ENCODE measurements at regions not wholly inside any gene's neighbourhood (a gene's known extent, or its start where the extent isn't known, plus 50 kb on each side); places are given as distances from the start of the nearest gene placed in this dataset.

DNA sequence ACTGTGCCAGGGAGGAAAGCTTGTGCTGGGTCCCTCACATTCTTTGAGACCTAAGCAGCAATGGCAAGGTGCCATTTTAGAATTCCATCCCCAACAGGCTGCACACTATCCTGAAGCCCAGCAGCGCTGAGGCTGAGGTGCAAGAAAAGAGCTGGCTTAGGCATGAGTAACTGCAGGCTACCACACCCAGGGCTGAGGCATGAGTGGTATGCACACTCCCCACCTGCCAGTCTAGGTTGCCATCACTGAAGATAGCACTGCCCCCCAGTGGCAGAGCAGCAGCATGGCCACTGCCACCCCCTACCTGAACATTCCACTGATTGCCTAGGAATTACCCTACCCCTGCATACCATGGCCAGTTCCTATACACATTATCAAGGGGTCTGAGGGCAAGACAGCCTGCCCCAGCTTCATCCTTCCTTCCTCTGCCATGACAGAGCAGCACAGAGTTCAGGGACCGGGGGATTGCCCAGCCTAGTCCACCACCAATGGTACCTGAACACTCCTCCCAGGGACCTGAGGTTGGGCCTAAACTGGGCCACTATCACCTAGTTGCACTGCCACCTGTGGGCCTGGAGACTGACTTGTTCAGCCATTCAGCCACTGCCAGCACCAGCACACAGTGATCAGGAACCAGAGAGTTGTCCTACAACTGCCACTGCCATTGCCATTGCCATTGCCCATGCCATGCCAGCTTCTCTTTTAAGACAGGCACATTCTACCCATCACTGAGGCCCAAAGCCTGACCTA lies 129.8 kb downstream of the SATB1 start:
- DNase-seq (ENCODE audit: low read depth, low spot score) = peak; percentile 93

DNA sequence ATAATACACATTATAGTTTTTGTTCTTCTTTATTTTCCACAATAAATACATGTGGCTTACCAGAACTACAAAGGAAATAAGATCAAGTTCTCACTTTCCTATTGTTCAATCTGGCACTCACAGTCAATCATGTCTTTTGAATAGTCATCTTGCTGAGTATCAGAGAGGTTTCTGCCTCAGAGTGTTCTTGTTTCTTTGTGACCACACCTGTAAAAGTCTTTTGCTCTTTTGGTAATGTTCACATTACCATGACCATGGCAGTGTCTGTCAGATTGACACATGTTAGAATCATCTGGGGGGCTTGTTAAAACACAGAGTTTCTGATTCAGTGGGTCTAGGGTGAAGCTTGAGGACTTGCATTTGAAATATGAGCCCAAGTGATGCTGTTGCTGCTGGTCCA lies 135.0 kb downstream of the SATB1 start:
- DNase-seq (ENCODE audit: low read depth, low spot score) = no peak

- no peak for DNase-seq (ENCODE audit: low read depth, low spot score)
These were observed 136.9 kb downstream of the SATB1 start for GRCh38 chr3:18288243-18288642.

DNA sequence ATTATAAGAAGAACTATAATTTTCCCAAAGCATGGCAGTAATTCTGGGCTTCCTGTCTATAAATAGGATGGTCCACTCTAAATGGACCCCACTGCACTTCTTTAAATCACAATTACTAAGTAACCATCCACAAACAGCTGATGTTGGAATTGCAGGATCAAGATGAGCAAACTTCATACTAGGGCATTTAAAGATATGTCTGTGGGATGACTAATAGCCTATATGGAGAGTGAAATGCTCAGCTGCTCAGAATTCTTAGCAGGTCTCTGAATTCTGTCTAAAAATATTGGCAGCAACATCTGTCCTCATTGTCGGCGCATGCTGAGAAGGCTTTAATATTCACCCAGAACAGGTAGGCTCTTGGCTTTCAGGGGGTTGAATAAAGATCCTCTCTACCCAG lies 140.4 kb downstream of the SATB1 start:
- no peak for DNase-seq (ENCODE audit: low read depth, low spot score)

DNA sequence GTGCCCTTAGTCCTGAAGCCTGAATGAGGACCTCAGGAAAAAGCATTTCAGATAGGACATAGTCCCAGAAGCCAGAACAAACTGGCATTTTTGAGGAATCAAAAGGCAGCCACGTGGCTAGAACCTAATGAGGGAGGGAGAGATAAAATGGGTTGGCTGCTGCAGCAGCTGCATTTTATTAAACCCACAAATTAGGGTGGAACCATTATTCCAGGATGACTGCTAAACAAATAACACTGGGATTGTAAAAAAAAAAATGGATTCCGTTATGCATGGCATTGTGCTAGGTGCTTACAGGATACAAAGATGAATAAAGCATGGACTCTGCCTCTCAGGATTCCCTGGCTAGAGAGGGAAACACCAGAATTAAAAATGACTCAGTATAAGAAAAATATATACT lies 141.5 kb downstream of the SATB1 start:
- DNase-seq (ENCODE audit: low read depth, low spot score) = no peak

- DNase-seq (ENCODE audit: low read depth, low spot score) = no peak
These were observed 142.6 kb downstream of the SATB1 start for GRCh38 chr3:18282507-18282906.

- DNase-seq (ENCODE audit: low read depth, low spot score) = no peak
These were observed 145.9 kb downstream of the SATB1 start for GRCh38 chr3:18279226-18279737.

GRCh38 chr3:18264853-18265252 lies 160.3 kb downstream of the SATB1 start:
- no peak for DNase-seq (ENCODE audit: low read depth, low spot score)

DNA sequence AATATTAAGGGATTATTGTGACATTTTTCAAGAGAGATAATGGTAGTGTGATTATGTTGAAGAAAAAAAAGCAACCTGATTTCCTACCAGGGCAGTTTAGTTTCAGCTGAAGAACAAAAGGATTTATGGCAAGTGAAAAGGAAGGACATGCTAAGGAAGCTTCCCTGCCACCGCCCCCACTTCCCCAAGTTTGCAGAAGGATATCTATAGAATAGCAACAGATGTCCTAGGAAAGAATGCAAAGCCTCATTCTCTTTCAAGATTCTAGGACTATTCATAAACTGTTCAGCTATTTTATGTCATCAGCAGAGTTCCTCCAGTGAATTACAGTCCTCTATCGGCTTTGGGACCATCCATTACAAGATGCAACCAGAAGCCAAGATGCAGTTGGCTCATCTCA lies 160.8 kb downstream of the SATB1 start:
- DNase-seq (ENCODE audit: low read depth, low spot score) = no peak

DNA sequence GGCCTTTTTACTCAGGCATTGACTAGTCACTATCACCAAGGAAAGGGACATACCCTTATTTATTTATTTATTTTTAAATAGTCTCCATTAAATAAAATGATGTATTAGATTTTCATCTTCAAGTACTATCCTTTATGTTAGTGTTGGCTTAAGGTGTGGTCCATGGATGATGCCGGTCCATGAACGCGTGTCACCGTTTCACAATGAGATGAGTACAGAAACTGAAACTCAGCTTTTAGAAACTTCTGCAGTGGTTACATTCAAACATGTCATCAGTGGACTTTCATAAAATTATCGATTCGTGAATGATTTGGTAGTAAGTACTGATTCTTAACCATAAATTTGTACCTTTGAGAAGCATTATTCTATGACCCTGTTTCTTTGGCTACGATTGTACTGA lies 166.6 kb downstream of the SATB1 start:
- DNase-seq (ENCODE audit: low read depth, low spot score) = no peak

DNA sequence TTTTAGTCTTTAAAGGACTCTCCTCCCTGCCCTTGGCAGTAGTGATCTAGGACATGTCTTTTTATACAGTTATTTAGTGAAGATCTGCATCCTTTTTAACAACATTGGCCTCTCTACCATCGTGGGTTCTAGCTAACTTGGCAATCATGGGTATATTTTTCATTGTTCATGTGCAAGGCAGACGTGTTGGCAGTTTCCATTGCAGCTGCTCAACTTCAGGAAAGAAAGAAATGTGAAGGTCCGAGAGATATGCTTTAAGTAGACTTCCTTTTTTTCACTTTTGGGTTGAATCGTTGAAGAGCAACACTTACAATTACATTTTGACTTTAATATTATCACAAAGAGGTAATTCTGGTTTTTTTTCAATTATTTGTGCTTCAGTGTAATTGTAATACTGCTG lies 172.6 kb downstream of the SATB1 start:
- DNase-seq (ENCODE audit: low read depth, low spot score) = no peak

- DNase-seq (ENCODE audit: low read depth, low spot score) = no peak
These were observed 174.1 kb downstream of the SATB1 start for GRCh38 chr3:18250991-18251390.

- no peak for DNase-seq (ENCODE audit: low read depth, low spot score)
These were observed 176.0 kb downstream of the SATB1 start for GRCh38 chr3:18249126-18249525.

GRCh38 chr3:18247776-18248310 lies 177.3 kb downstream of the SATB1 start:
- peak; percentile 36 for DNase-seq (ENCODE audit: low read depth, low spot score)

GRCh38 chr3:18247139-18247695 lies 177.9 kb downstream of the SATB1 start:
- DNase-seq (ENCODE audit: low read depth, low spot score) = no peak

DNA sequence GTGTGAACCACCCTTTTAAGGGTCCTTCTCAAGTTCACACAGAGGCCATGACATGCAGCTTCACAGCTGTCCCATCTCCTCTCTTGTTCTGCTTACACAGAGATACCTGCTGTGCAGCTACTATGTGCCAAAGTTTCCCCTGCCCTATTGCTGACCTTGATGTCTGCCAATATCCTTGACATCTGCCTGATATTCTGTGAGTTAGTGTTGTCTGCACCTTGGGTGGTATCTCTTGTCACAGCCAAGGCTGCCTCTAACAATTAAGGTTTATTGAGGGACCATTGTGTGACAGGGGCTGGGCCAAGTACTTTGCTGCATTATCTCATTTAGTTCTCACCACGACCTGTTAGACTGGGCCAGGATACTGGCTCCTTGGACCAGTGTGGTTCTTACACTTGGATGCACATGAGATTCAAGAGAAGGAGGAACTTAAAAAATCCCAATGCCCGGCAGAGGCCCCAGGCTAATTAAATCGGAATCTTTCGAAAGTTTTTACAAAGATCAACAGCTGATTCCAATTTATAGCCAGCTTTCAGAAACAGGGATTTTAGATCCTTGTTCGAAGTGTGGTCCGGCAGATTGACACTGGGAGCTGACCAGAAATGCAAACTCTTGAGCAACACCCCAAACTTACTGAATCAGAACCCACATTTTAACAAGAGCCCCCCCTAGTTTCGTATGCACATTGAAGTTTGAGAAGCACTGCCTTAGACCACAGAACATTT lies 178.6 kb downstream of the SATB1 start:
- no peak for DNase-seq (ENCODE audit: low read depth, low spot score)

GRCh38 chr3:18245721-18246120 lies 179.4 kb downstream of the SATB1 start:
- no peak for DNase-seq (ENCODE audit: low read depth, low spot score)

GRCh38 chr3:18241837-18242236 lies 183.3 kb downstream of the SATB1 start:
- no peak for DNase-seq (ENCODE audit: low read depth, low spot score)

DNA sequence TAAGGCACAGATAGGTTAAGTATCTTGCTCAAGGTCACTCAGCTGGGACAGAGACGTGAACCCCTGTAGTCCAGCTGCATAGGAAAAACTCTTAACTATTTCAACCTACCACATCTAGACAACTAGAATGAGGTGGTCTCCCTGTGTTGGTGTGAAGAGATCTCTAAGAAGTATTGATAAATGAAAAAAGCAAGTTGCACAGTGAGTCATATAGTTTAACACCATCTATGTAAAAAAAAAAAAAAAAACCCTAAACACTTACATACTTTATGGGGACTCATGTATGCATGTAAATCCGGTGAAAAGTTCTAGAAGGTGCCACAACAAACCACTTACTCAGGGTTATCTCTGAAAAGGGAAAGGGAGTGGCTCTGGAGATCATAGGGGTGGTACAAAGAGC lies 185.5 kb downstream of the SATB1 start:
- DNase-seq (ENCODE audit: low read depth, low spot score) = no peak

DNA sequence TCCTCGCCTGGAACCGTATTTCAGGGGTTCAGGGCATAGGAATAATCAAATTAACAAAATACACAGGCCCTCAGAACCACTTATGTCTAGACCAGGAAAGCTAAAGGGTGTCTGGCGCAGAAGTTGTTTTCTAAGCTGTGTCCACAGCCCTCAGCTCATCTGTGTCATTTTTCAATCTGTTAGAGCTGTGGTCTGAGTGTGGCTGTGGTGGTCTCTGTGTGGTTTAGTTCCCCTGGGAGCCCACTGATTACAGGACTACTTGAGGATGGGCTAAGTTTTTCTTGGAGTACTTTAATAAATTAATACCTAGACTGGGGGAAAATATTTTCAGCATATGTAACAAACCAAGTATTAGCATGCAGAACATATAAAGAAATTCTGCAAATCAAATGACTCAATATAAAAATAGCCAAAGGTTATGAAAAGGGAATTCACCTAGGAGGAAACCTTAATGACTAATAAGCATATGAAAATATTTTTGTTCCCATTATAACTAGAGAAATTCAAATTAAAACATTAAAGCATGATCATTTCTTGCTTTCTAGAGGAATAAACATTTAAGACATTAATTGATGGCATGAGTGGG lies 186.3 kb downstream of the SATB1 start:
- DNase-seq (ENCODE audit: low read depth, low spot score) = no peak

DNA sequence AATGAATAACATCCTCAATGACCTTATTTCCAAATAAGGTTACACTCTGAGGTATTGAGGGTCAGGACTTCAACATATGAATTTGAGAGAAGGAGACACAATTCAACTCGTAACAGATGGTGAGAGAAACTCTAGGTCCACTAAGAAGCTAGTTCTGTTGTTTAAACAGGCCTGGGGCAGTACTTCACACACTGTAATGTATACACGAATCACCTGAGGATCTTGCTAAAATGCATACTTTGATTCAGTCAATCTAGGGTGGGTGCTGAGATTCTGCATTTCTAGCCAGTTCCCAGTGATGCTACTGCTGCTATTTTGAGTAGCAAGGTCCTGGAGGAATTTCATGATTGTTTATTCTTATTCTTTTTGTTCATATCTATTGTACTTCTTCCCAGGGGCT lies 186.8 kb downstream of the SATB1 start:
- no peak for DNase-seq (ENCODE audit: low read depth, low spot score)

Data from ELF-1 (cell line).